ENCODE measurements at regions not wholly inside any gene's neighbourhood (a gene's known extent, or its start where the extent isn't known, plus 50 kb on each side); places are given as distances from the start of the nearest gene placed in this dataset.

DNA sequence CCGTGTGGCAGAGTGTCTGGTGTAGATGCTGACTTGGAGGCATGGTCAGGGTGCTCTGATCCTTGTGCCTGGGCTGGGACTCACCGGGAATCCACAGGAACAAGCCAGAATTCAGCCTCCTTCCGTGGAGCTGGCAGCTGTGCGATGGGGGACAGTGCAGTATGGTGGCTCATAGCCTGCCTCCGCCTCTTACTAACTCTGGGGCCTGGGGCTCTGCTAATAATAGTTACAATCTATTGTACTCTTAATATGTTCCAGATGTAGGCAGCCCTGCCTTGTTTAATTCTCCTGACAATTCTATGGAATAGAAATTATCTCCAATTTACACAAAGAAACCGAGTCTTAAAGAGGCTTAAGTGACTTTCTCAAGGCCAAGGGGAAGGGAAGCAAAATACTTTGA is 77.6 kb downstream of the PCDH1 start:
- DNase-seq (ENCODE audit: low spot score) = no peak

DNA sequence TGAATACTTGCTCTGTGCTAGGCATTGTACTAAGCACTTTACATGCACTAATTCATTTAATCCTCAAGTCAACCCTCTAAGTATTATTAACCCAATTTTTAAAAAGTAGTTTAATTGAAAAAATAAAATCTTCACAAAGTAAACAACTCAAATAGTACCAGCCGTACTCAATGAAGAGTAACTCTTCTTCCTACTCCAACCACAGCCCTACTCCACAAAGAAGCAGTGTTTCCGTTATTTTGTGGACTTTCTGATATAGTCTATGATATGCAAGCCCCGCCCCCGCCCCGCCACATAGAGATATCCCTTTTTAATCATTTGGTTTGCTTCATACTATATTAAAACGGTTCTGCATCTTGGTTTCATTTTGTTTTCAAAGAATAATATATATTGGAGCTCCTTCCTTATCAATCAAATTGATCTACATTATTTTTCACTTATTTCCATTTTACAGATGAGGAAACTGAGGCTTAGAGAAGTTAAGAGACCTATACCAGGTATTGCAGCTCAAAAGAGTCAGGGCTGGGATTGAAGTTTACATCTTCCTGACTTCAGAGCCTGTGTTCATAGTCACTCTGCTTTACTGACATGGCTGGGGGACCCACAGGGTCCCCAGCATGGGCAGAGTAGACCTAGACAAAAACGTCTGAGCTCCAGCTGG is 78.6 kb downstream of the PCDH1 start:
- no peak for DNase-seq (ENCODE audit: low spot score)

DNA sequence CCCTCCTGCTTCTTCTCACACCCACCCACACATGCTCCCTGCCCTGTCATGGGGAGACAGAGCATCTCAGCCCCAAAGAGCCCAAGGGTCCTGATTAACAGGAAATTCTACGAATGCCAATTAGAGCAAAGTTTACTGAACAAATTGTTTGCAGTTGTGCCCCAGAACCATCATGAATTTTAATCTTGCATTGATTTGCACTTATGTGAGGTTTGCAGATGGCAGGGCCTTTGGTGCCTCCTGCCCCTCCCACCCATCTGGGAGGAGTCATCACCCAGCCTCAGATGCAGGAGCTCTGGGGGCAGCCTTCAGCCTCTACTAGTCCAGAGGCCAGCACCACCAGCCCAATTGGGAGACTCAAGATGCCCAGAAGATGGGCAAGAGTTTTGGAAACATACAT is 80.8 kb downstream of the PCDH1 start:
- no peak for DNase-seq (ENCODE audit: low spot score)

DNA sequence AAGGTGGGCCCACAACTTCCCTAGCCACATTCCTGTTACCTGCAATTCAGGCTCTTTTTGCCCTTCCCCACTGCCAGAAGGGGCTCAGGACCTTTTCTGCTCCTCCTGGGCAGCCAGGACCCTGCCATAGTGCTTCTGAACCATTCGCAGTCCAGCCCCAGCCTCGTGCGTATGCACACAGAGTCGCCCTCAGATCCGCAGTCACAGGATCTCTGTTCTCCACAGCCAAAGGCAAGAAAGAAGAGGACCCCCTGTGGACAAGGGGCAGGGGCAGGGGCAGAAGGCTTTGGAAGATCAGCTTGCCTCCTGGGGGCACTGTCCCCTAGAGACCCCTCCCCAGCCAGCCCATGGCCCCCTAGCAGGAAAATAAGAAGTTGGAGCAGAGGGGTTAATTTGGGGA is 82.8 kb downstream of the PCDH1 start:
- DNase-seq (ENCODE audit: low spot score) = no peak

DNA sequence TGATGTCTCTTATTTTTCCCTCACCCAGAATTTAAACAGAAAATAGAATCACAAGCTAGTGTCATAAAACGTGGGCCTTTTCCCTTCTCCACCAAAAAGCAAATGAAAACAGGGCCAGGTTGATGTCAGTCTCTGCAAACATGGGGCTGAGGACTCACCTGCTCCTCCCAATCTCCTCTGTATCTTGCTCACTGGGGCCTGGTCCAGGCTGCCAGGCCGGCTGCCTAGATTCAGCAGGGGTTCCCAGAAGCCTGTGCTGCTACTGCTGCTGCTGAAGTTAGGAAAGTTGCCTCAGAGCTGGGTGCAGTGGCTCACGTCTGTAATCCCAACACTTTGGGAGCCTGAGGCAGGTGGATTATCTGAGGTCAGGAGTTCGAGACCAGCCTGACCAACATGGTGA is 84.3 kb downstream of the PCDH1 start:
- no peak for DNase-seq (ENCODE audit: low spot score)

DNA sequence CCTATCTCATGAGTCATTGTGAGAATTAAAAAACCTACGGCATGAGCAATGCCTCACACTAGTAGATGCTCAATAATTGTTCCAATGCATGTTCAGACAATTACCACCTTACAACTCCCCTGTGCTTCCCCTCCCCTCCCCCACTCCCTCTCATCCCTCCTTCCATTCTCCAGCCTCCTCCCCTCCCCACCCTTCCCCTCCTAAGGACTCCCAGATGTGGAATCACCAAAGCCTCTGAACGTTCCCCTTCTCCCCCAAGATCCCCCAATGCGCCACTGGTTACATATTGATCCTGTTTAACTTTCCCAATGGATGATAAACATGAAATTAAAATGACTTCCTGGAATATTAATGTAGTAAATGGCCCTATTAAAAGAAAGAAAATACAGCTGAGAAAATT is 84.8 kb downstream of the PCDH1 start:
- DNase-seq (ENCODE audit: low spot score) = no peak

DNA sequence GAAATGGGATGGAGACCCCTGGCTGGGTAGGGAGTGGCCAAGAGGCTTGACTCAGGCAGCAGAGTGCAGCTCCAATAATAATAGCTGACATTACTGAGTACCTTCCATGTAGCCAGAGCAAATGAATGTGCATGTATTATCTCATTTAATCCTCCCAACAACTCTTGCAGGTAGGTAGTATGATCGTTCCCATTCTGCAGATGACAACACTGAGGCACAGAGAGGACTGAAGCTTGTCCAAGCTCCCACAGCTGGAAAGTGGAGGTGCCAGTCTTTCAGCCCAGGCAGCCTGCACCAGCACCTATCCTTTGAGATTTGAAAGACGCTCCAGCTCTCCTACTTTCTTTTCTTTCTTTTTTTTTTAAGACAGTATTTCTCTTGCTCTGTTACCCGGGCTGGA is 87.6 kb downstream of the PCDH1 start:
- DNase-seq (ENCODE audit: low spot score) = no peak

DNA sequence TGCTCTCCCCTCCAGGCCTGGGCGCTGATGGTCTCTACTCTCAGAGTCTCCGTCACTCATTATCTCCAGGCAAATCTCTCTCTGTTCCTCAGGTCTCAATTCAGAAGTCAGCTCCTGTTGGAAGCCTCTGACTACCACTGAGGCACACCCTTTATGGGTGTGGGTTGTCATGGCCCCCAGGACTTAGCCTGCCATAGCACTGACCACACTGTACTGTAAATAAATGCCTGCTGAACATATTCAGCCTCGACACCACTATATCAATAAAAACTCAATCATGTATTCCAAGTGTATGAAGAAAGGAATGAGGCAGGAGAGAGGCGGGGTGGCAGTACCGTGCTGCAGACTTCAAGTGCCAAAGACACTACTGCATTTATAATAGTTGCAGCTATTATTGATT is 88.9 kb downstream of the PCDH1 start:
- DNase-seq (ENCODE audit: low spot score) = no peak

DNA sequence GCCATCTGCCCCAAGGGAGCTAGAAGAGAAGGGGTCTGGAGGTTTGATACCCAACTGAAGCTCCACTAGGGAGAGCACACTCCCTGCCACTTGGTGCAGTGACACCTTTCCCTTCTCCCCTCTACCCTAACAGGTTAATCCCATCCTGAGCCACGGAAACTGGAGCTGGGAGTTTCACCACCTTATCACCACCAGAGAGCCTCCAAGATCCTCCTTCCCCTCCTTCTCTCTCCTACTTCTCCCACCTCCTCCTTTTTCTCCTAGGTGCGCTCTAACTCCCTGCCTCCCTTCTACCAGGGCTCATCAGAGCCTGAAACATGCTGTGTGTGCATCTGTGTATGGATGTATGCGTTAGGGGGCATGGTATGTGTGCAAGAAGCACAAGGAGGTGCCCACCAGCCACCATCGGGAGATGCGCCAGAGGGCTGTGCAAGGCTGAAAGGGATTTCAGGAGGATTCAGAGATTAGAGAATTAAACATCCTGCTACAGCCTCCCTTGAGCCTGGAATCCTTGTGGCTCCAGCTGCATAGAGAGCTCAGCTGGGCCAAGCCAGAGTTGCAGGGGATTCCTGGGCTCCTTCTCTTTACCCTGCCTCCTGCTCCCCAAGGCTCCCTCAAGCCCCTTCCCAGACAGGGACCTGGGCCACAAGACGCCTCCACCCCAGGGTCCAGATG is 89.8 kb downstream of the PCDH1 start:
- DNase-seq (ENCODE audit: low spot score) = no peak

DNA sequence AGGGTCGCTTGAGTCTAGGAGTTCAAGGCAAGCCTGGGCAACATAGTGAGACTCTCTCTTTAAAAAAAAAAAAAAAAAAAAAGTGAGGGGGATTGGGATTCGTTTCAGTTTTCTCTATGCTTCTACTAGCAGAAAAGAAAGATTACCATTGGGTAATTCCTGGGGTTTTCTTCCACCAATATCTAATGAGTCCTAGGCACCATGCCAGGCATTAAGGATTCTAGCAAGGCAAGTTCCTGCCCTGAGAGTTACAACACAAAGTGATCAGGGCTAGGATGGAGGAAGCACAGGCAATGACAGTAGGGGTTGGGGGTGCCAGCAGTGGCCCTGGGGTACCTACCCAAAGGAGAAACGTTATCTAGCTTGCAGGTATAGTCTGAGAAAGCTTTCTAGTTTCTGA is 90.8 kb downstream of the PCDH1 start:
- DNase-seq (ENCODE audit: low spot score) = no peak

DNA sequence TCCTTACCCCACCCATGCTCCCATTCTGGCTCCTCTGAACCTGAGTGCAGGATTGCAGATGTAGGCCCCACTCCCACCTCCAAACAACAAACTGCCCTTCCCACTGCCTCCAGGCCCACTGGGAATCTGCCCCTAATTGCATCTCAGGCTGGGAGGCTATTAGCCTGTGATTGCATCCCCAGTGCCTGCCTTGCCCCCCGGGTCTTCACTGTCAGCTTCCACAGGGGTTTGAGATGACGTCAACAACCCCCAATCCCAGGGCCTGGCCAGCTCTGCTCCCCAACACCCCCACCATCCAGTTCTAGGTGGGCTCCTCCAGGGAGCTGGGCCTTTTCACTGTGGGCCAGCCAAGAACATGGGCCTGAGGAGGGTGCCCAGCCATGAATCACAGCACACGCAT is 91.5 kb downstream of the PCDH1 start:
- DNase-seq (ENCODE audit: low spot score) = no peak

DNA sequence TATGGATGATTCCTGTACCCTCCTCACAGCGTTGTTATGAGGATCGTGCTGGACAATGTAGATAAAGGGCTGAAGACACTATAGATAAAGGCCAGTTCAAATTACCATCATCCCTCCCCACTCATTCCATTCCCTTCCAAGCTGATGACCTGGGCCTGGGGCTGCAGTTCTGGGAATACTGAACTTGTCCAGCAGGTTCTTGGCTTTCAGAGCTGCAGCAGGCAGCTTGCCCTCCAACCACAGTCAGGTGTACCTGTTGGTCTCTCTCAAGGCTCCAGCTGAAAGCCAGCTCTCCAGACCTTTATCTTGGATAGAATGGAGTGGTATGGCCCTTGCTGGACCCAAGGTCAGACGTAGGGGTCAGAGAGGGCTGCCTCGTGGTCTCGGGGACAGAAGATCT is 92.5 kb downstream of the PCDH1 start:
- no peak for DNase-seq (ENCODE audit: low spot score)

DNA sequence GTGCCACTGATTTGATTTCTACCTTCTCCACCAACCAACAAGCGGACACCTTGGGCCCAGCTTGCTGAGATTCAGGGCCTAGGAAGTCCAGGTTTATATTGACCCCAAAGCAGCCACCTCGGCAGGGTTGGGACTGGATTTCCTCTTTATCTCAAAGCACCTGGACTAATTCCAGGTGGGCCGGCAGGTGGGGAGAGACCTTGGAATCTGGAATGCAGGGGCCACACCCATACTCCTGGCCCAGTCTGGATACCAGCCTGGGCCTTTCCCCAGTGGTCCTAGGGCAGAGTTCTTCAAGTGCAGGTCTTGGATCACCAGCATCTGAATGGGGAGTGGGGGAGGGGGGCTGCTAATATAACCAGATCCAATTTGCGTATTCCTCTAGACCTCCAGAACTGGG is 93.1 kb downstream of the PCDH1 start:
- no peak for DNase-seq (ENCODE audit: low spot score)

DNA sequence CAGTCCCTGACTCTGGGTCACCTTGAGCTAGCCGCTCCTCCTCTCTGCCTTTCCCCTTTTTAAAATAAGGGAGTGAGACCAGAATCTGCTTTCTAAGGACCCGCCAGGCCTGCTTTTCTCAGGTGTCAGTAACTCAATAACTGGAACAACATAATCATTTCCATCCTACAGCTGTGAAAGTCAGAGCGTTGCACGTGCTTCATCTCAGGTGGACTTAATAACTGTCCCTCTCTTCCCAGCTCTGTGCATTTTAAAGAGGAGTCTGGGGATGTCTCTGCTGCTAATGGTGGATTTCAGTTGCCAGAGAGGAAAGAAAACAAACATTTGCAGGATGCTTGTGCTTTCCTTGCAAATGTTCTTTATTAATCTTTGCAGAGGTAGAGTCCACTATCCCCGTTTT is 93.7 kb downstream of the PCDH1 start:
- DNase-seq (ENCODE audit: low spot score) = no peak

DNA sequence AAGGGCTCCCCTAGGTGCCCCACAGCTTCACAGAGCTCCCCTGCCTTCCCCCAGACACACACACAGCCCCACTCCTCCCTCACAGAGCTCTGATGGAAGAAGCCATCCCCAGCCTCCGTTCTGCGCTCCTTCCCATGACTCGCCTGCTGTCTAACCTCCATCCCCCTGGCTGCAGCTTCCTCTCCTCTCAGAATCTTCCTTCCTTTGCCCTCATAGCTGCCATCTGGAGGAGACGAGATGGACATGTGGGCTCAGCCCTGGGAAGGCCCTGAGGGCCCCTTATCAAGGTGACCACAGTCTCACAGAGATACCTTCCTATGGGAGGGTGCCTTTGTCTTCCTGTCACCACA is 94.3 kb downstream of the PCDH1 start:
- no peak for DNase-seq (ENCODE audit: low spot score)

DNA sequence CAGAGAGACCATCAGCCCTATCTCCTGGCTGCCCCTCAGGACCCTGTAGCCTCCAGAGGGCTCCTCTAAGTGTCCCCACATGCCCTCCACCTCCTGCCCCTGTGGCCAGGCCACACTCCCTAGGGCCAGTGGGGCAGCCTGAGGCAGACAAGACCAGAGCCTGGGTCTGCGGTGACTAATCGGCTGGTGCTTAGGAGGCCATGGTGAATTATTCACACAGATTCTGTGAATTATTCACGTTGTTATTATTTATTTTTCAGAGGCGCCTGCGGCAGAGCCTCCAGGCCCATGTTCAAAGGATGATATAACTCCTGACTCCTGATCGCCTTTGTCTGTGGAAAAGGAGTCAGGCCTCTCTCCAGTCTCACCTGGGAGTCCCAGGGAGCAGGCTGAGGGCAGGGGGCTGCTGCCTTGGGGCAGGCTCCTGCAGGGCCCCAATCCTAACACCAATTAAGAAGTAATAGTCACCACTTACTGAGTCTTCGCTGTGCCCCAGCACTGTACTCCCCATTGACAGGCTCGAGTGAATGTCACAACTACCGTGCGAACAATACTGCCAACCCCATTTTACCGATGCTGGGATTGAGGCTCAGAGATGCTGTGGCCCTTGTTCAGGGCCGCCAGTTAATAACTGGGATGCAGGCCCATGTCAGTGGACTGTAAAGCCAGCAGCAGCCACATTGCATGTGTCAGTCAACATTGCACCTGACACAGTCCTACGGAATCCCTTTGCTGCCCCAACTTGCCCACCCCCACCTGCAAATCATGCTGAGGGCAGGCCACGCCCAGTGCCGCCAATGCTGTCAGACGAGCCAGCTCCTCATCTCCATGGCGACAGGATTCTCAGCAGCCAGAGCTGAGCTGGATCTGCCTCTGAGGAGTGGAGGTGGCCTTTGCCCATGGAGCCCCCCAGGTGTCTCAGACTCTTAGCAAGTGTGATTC is 94.9 kb downstream of the PCDH1 start:
- DNase-seq (ENCODE audit: low spot score) = peak; percentile 60

DNA sequence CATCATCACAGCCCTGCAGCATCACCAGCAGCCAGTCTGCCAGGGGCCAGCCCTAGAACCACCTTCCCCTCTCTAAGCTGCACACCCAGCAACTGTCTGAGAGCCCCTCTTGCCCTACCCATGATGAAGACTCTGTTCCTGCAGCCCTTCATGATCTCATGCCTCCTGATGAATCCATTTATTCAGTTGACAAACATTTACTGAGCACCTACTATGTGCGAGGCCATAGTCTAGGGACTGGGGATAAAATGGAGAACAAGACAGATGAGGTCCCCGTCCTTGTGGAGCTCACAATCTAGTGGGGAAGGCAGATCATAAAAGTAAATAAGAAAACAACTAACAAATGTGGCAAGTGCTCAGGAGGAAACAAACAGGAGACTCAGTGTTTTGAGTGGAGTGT is 96.3 kb downstream of the PCDH1 start:
- DNase-seq (ENCODE audit: low spot score) = no peak

DNA sequence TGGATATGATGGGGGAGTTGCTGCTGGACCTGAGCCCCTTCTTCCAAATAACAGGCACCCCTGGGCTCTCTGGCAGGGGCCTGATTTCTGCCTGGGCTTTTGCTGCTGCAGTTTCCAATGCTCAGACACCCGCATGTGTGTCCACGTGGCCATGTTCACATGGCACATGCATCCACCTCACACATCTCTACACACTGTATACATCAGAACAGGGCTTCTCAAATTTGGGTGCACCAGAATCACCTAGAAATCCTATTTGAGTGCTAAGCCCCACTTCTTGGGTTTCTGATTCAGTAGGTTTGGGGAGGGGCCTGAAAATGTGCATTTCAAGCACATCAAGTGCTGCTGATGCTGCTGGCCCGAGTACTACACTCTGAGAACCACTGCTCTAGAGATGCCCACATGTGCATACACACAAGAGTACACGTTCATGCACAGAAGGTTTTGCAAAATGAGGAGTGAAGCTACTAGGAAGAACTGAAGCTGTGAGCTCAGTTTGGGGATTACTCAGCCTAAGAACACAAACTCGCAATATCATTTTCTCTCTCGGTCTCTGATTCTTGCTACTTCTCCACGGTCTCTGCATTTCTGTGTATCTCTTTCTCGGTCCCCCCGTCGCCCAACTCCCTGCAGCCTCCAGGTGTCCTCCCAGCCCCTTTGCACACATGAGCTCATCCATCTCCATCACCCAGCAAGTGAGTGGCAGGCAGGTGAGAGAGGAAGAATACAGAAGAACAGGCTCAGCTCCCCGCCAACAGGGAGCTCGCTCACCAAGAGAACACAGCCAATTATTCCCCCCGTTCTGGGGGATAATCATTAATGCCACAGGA is 97.0 kb downstream of the PCDH1 start:
- no peak for DNase-seq (ENCODE audit: low spot score)

DNA sequence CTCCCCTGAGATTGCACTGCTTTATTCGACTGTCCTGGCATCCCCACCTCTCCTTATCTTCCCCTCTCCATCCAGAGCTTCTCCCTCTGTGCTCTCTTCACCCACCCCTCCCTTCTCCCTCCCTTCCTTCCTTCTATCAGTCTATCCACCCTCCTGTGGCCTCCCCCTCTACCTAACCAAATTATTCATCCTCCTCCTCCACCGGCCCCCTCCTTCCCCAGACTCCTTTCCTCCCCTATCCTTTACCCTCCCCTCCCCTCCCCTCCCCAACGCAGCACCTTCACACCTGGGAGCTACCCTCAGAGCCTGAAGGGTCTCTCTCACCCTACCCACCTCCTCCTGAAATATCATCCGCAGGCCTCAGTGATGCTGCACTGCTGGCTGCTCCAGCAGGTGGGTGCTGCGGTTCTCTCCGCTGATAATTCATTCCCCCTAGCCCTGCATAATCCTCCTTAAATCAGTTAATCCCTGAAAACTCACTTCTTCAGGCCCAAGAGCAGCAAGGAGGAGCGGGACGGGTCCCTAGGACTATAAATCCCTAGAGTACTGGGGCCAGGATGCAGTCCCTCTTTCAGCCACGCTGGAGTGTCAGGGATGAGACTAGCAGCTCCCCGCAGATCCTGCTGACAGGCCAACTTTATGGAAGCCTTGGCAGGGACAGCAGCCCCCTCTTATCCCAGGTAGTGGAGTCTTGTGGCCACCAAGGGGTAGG is 97.8 kb downstream of the PCDH1 start:
- no peak for DNase-seq (ENCODE audit: low spot score)

DNA sequence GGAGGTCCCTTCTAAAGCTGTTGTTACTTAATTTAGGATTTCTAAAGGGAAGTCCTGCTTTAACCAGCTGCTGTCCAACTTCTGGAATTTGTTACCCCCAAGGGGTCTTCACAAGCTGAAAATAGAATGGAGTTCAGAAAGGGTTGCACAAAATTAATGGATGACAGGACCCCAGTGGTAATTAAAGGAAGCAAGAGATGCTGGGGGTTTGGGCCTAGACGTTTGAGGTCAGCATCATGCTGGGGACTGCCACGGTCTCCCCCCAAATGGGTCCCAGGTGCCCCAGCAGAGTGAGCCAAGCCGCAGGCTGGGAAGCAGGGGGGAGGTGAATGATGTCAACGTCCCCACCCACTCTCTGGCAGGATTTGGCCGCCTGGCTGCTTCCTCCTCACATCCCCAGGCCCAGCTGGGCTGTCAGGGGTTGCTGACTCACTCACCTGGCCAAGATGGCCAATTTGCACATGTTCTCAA is 97.5 kb upstream of the ARAP3 start:
- DNase-seq (ENCODE audit: low spot score) = peak; percentile 33

DNA sequence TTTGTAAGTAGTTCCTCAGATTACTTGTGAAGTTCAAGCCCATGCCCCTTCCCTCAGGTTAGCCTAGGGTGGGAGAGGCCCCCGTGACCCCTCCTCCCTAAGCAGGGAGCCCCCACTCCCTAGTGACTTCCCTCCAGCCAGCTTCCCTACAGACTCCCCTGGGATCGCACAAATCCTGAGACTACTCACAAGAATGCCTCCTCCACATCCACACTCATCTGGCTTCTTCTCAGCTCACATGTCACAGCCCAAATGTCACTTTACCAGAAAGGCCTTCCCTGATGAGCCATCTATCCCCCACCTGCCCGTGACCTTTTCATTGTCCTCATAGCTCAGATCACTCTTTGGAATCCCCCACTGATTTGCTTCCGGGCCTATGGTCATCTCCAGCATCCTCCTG is 96.7 kb upstream of the ARAP3 start:
- no peak for DNase-seq (ENCODE audit: low spot score)

DNA sequence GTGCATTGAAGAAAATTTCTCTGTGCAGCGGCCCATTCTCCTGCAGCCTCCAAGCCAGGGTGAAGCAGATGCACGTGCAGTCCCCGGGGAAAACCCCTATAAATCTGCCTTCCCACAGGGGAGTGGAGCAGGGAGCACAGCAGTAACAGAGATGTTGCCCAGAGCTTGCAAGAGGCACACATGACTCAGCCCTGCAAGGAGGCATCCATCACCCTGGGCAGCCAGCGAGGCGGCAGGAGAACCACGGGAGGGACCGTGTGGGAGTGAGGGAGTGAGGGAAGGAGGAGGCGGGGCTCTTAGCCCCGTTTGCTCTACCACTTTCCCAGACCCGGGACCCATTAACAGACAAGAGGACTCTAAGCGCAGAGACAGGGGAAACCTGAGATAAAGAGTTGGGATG is 96.2 kb upstream of the ARAP3 start:
- DNase-seq (ENCODE audit: low spot score) = peak; percentile 43

Data from SW480 (cell line).